GM12873 (cell line): ENCODE measurements at regions not wholly inside any gene's neighbourhood (a gene's known extent, or its start where the extent isn't known, plus 50 kb on each side); places are given as distances from the start of the nearest gene placed in this dataset.

ENCODE experiments used
- CTCF ChIP-seq: IDR thresholded peaks from 2 replicates; pipeline ENCODE4 v1.5.1; 2012; ENCODE audit warnings: low read depth, mild to moderate bottlenecking, moderate library complexity, low read length, control low read depth; ENCODE audit not compliant: insufficient read depth; ENCODE audit errors: missing control alignments

GRCh38 chr5:36396640-36397039 lies 94.9 kb upstream of the RANBP3L start:
- no peak for TF ChIP-seq CTCF

GRCh38 chr5:36397901-36398536 lies 96.3 kb upstream of the RANBP3L start:
- peak; percentile 13 for TF ChIP-seq CTCF

- no peak for TF ChIP-seq CTCF
Measured at GRCh38 chr5:36402512-36402906, 100.8 kb upstream of the RANBP3L start.

- no peak for TF ChIP-seq CTCF
Measured at GRCh38 chr5:36403632-36404311, 102.1 kb upstream of the RANBP3L start.

- TF ChIP-seq CTCF: no peak
Measured at GRCh38 chr5:36406023-36406422, 104.3 kb upstream of the RANBP3L start.

- no peak for TF ChIP-seq CTCF
Measured at GRCh38 chr5:36407396-36407795, 105.7 kb upstream of the RANBP3L start.

GRCh38 chr5:36414869-36415282 lies 113.2 kb upstream of the RANBP3L start:
- TF ChIP-seq CTCF: peak; percentile 37
